Gastrocnemius medialis (tissue), 4 donors: ENCODE measurements at regions not wholly inside any gene's neighbourhood (a gene's known extent, or its start where the extent isn't known, plus 50 kb on each side); places are given as distances from the start of the nearest gene placed in this dataset.

Source experiments
- ATAC-seq, 2 donors: fragments of 150-250 bp; one replicate each; pipeline ENCODE4 v1.9.1; 2016
- DNase-seq, 2 donors: peaks; one replicate each; pipeline ENCODE4 v3.0.0-alpha.2; 2019
- H3K27ac ChIP-seq, 4 donors: fragments of 200-600 bp; sonication (generic); 1 replicate in 1 of 4; 2 replicates in 3 of 4; pipeline ENCODE4 v1.5.1; 2016 to 2018; ENCODE audit warnings: mild to moderate bottlenecking in 2 of 4, moderate library complexity in 1 of 4
- H3K27me3 ChIP-seq, 3 donors: fragments of 200-600 bp; sonication (generic) in 2 of 3; 1 replicate in 1 of 3; 2 replicates in 2 of 3; pipeline versions ENCODE4 v1.5.1 to v1.6.0; 2016 to 2019; ENCODE audit warnings: mild to moderate bottlenecking in 1 of 3, moderate library complexity in 1 of 3
- H3K36me3 ChIP-seq, 2 donors: fragments of 200-600 bp; sonication (generic) in 1 of 2; one replicate each; pipeline ENCODE4 v1.5.1; 2017 to 2018
- H3K4me1 ChIP-seq, 2 donors: fragments of 200-600 bp; sonication (generic) in 1 of 2; one replicate each; pipeline ENCODE4 v1.5.1; 2016 to 2017; ENCODE audit warnings: mild to moderate bottlenecking in 2 of 2
- H3K4me3 ChIP-seq, 4 donors: fragments of 200-600 bp; sonication (generic) in 3 of 4; 1 replicate in 1 of 4; 2 replicates in 3 of 4; pipeline ENCODE4 v1.5.1; 2016 to 2019; ENCODE audit warnings: mild to moderate bottlenecking in 2 of 4
- H3K9me3 ChIP-seq, 3 donors: fragments of 200-600 bp; sonication (generic) in 2 of 3; 1 replicate in 1 of 3; 2 replicates in 2 of 3; pipeline ENCODE4 v1.5.1; 2016 to 2019
- CTCF ChIP-seq, 5 experiments: fragments of 450-650 bp in 3 of 5; fragments of 200-600 bp in 2 of 5; sonication (generic) in 2 of 5; IDR thresholded peaks in 4 of 5; conservative IDR thresholded peaks in 1 of 5; 1 replicate in 4 of 5; 2 replicates in 1 of 5; pipeline ENCODE4 v1.5.1; 2016 to 2019; ENCODE audit warnings: antibody characterized with exemption in 5 of 5, mild to moderate bottlenecking in 3 of 5, moderate library complexity in 3 of 5
- POLR2A ChIP-seq, 2 donors: fragments of 450-650 bp; IDR thresholded peaks; one replicate each; pipeline ENCODE4 v1.6.1; 2017; ENCODE audit warnings: antibody characterized with exemption in 2 of 2, mild to moderate bottlenecking in 2 of 2, moderate library complexity in 2 of 2
- in situ Hi-C, 4 donors: fragments of 200-750 bp; cut with MboI; loops; one replicate each; pipeline versions ENCODE4 v1.15.0 to v1.8.0; 2017; ENCODE audit warnings: low sequenced_read_pairs in 4 of 4
- intact Hi-C: fragments of 100-400 bp; cut with DNase I; formaldehyde crosslinking; loops from one replicate; pipeline ENCODE4 v1.15.1; 2023; ENCODE audit warnings: low total_unique reads

DNA sequence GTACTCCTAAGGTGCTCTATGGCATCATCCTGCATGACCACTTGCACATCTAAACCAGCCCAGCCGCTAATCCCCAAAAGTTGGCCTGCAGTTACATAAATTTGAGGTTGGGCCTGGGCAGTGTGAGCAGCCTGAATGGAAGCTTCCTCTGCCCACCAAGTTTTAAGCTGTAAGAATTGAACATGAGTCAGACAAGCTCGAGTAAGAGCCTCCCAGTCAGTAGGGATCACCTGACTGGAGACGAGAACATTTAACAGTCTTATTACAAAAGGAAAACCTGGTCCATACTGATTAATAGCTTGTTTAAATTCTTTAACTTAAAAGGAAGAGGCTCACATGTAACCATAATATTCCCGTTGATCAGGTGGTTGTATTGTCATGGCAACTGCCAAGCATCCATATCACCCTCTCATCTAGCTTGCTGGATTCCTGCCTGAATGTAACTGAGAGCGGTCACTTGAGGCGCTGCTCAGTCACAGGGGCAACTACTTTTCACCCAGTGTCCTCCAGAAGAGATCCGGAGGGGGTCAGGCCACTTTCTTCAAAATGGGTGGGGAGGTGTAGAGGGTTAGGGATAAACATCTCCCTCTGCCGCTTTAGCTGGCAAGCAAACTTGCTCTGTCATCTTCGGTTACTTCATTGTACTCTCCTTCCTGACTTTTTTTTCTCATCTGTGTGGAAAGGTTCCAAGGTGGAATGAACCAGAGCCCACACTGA is 56.6 kb upstream of the WDR1 start:
- intact Hi-C loops (loop anchor here (2.0 kb wide), 1 partner anchor 56 kb away; the partner anchor contains the start of gene WDR1), in situ Hi-C loops (loop anchor here in 1 of 4 donors (25.0 kb wide), 1 partner anchor 239 kb away; no protein-coding TSS in a partner anchor)
- DNase-seq (peak; percentile 43 to 70), ATAC-seq (peak; percentile 76 to 78)
- Histone ChIP-seq H3K4me1 (peaks cover 25 to 31% of the 10 kb centered on the region in 2 donors), H3K27ac (peak overlapping the region; percentile 63 to 77 (median 70)), H3K27me3 (no peaks in the 10 kb centered on the region), H3K9me3 (no peaks in the 10 kb centered on the region), H3K36me3 (no peaks in the 10 kb centered on the region), H3K4me3 (peak overlapping the region in 1 of 4 donors; percentile 10)
- peak in 2 of 5 experiments; percentile 9 to 18 for TF ChIP-seq CTCF (IDR thresholded peaks at IDR 0.05 in 4 of 5, conservative IDR thresholded peaks at IDR 0.05 in 1 of 5)
- TF ChIP-seq POLR2A (IDR thresholded peaks at IDR 0.05) = no peak

DNA sequence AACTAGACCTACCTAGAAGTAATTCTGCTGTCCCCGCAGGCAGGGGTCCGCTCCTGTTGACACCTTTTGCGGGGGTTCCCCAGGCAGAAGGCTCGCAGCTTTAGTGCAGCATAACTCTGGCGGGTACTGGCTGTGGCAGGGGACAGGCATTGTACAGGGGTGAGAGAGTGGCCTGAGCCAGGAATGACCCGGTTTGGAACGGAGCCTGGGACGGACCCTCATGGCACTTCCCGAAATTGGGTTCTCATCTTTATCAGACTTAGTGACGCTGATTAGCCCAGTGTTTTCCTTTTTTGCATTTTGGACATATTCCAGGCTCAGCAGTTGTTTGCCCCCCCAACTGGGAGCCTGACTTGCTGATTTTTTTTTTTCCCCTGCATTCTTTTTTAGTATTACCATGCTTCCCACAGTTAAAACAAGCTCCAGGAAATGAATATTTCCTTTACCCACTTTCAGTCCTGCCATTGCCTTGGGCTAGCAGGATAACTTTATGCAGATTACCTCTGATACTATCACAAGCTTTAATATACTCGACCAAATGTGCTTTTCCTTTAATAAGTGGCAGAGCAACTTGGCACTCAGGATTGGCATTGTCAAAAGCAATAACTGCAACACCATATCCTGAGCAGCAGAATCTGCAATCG is 55.8 kb upstream of the WDR1 start:
- no peak for DNase-seq
- no peak for ATAC-seq
- TF ChIP-seq POLR2A (IDR thresholded peaks at IDR 0.05) (no peak), CTCF (IDR thresholded peaks at IDR 0.05 in 4 of 5, conservative IDR thresholded peaks at IDR 0.05 in 1 of 5) (no peak)
- Histone ChIP-seq H3K9me3 (no peaks in the 10 kb centered on the region), H3K4me1 (peaks cover 25 to 31% of the 10 kb centered on the region in 2 donors), H3K36me3 (no peaks in the 10 kb centered on the region), H3K27me3 (no peaks in the 10 kb centered on the region), H3K4me3 (no peak overlapping the region), H3K27ac (peak overlapping the region in 3 of 4 donors; percentile 63 to 77 (median 67))
- in situ Hi-C loops (loop anchor here in 1 of 4 donors (25.0 kb wide), 1 partner anchor 240 kb away; no protein-coding TSS in a partner anchor), intact Hi-C loops (loop anchor here (2.0 kb wide), 1 partner anchor 56 kb away; the partner anchor contains the start of gene WDR1)

GRCh38 chr4:10171055-10171454 is 54.5 kb upstream of the WDR1 start:
- intact Hi-C loops = no loop called here
- in situ Hi-C loops = loop anchor here in 1 of 4 donors (25.0 kb wide), 1 partner anchor 241 kb away; no protein-coding TSS in a partner anchor

GRCh38 chr4:10169839-10170387 is 53.3 kb upstream of the WDR1 start:
- no peak for ATAC-seq
- in situ Hi-C loops (loop anchor here in 3 of 4 donors (10.0 to 25.0 kb wide), 3 partner anchors 235 to 375 kb away; no protein-coding TSS in a partner anchor), intact Hi-C loops (no loop called here)
- TF ChIP-seq CTCF (IDR thresholded peaks at IDR 0.05 in 4 of 5, conservative IDR thresholded peaks at IDR 0.05 in 1 of 5) (no peak), POLR2A (IDR thresholded peaks at IDR 0.05) (no peak)
- no peaks in the 10 kb centered on the region for H3K9me3 ChIP-seq
- DNase-seq = no peak
- H3K27ac ChIP-seq = no peak overlapping the region
- H3K4me3 ChIP-seq = no peak overlapping the region
- H3K27me3 ChIP-seq = no peaks in the 10 kb centered on the region
- H3K4me1 ChIP-seq = peaks cover 21 to 30% of the 10 kb centered on the region in 2 donors
- no peaks in the 10 kb centered on the region for H3K36me3 ChIP-seq

More at GRCh38 chr4:10171055-10171454, 54.5 kb upstream of the WDR1 start:
- H3K27me3 ChIP-seq = no peaks in the 10 kb centered on the region
- DNase-seq = no peak
- no peaks in the 10 kb centered on the region for H3K36me3 ChIP-seq
- no peak for ATAC-seq
- TF ChIP-seq POLR2A (IDR thresholded peaks at IDR 0.05) (no peak), CTCF (IDR thresholded peaks at IDR 0.05 in 4 of 5, conservative IDR thresholded peaks at IDR 0.05 in 1 of 5) (no peak)
- H3K4me1 ChIP-seq = peaks cover 25 to 31% of the 10 kb centered on the region in 2 donors
- no peak overlapping the region for H3K27ac ChIP-seq
- no peak overlapping the region for H3K4me3 ChIP-seq
- H3K9me3 ChIP-seq = no peaks in the 10 kb centered on the region
